ENCODE measurements at regions not wholly inside any gene's neighbourhood (a gene's known extent, or its start where the extent isn't known, plus 50 kb on each side); places are given as distances from the start of the nearest gene placed in this dataset.

- no peak for TF ChIP-seq RAD21 (IDR thresholded peaks at IDR 0.05 in 1 of 2, conservative IDR thresholded peaks at IDR 0.05 in 1 of 2; ENCODE audit: low read depth in 2 of 2, low read length in 2 of 2)
- no peak for TF ChIP-seq FOSL1 (IDR thresholded peaks at IDR 0.05; ENCODE audit: insufficient read depth, low read depth, low read length)
- TF ChIP-seq TCF12 (IDR thresholded peaks at IDR 0.05; ENCODE audit: low read depth, low read length) = no peak
Observed at GRCh38 chr18:24841536-24841935, 381.1 kb downstream of the HRH4 start (continued).
